GM21786 (cell line): ENCODE measurements at regions not wholly inside any gene's neighbourhood (a gene's known extent, or its start where the extent isn't known, plus 50 kb on each side); places are given as distances from the start of the nearest gene placed in this dataset.
"Not testable (repeated sequence)": the region's sequence is repeated elsewhere in the genome, so short reads cannot be mapped to it uniquely, and the experiment has no call there.

ENCODE experiments used
- ATAC-seq: cut with Tn5 transposase; IDR thresholded peaks from one replicate; pipeline ENCODE4 v1.9.1; 2021; ENCODE audit not compliant: unreplicated experiment

- ATAC-seq, result no peak
Observed at GRCh38 chr9:26261503-26262330, 583.5 kb upstream of the TUSC1 start.

GRCh38 chr9:26260238-26260637 lies 582.0 kb upstream of the TUSC1 start:
- no peak for ATAC-seq

- no peak for ATAC-seq
Observed at GRCh38 chr9:26247861-26248260, 569.6 kb upstream of the TUSC1 start.

- no peak for ATAC-seq
Observed at GRCh38 chr9:26244661-26245451, 566.6 kb upstream of the TUSC1 start.

- no peak for ATAC-seq
Observed at GRCh38 chr9:26243726-26244125, 565.5 kb upstream of the TUSC1 start.

GRCh38 chr9:26243029-26243697 lies 564.9 kb upstream of the TUSC1 start:
- ATAC-seq, result no peak

- no peak for ATAC-seq
Observed at GRCh38 chr9:26240020-26240419, 561.8 kb upstream of the TUSC1 start.

- no peak for ATAC-seq
Observed at GRCh38 chr9:26237256-26237655, 559.0 kb upstream of the TUSC1 start.

GRCh38 chr9:26234865-26235264 lies 556.6 kb upstream of the TUSC1 start:
- no peak for ATAC-seq

- no peak for ATAC-seq
Observed at GRCh38 chr9:26231391-26231790, 553.1 kb upstream of the TUSC1 start.

- no peak for ATAC-seq
Observed at GRCh38 chr9:26229324-26230054, 551.2 kb upstream of the TUSC1 start.

- ATAC-seq, result no peak
Observed at GRCh38 chr9:26228273-26228672, 550.0 kb upstream of the TUSC1 start.

- ATAC-seq, result no peak
Observed at GRCh38 chr9:26221290-26221689, 543.0 kb upstream of the TUSC1 start.

GRCh38 chr9:26220367-26220766 lies 542.1 kb upstream of the TUSC1 start:
- ATAC-seq, result no peak

GRCh38 chr9:26219961-26220360 lies 541.7 kb upstream of the TUSC1 start:
- ATAC-seq, result no peak

GRCh38 chr9:26216702-26217101 lies 538.5 kb upstream of the TUSC1 start:
- ATAC-seq, result no peak

- ATAC-seq, result not testable (repeated sequence)
Observed at GRCh38 chr9:26214713-26215444, 536.6 kb upstream of the TUSC1 start.

GRCh38 chr9:26210338-26210851 lies 532.2 kb upstream of the TUSC1 start:
- no peak for ATAC-seq

- ATAC-seq, result no peak
Observed at GRCh38 chr9:26205261-26205660, 527.0 kb upstream of the TUSC1 start.

- ATAC-seq, result no peak
Observed at GRCh38 chr9:26193237-26193636, 515.0 kb upstream of the TUSC1 start.
